ENCODE measurements at regions not wholly inside any gene's neighbourhood (a gene's known extent, or its start where the extent isn't known, plus 50 kb on each side); places are given as distances from the start of the nearest gene placed in this dataset.
A peak's percentile ranks its signal among the peaks of the same experiment; 100 is the strongest.

DNA sequence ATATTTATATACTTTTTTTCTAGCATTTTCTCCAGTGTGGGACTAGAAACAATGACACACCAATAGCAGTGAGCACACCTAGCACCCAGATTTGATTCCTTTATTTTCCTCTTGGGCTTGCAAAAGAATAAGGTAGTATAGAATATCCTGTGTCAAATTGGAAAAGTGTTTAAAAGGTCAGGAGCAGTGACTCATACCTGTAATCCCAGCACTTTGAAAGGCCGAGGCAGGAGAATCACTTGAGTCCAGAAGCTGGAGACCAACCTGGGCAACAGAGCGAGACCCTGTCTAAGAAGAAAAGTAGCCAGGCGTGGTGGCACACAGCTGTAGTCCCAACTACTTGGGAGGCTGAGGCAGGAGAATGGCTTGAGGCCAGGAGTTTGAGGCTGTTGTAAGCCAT lies 53.8 kb upstream of the SGPP1 start:
- DNase-seq = no peak
- H2AFZ ChIP-seq = no peak overlapping the region
- H3F3A ChIP-seq (ENCODE audit: insufficient read depth) = peaks cover 6% of the 10 kb centered on the region
- TF ChIP-seq EZH2phosphoT487 (IDR thresholded peaks at IDR 0.05; ENCODE audit: insufficient read depth, low read depth) (no peak), EZH2 (IDR thresholded peaks at IDR 0.05; ENCODE audit: insufficient read depth, poor library complexity, severe bottlenecking) (no peak)
- no peaks in the 10 kb centered on the region for H3K27me3 ChIP-seq (replicated peaks; ENCODE audit: insufficient read depth)
- H3K36me3 ChIP-seq (ENCODE audit: low read depth) = no peaks in the 10 kb centered on the region
- H3K9ac ChIP-seq = no peak overlapping the region
- no peak overlapping the region for H3K4me2 ChIP-seq (ENCODE audit: unreplicated experiment)
- 85 to 86% methylated on average over 3 of the region's 3 CpGs for WGBS, 2 experiments (ENCODE audit: low coverage in 1 of 2, low lambda C conversion rate in 2 of 2, missing lambda C conversion rate in 2 of 2)
- peaks cover 7% of the 10 kb centered on the region; the same call in 1 of the 2 replicates for H3K4me1 ChIP-seq (ENCODE audit: insufficient read depth)
- H3K4me3 ChIP-seq = no peak overlapping the region
- H4K20me1 ChIP-seq (ENCODE audit: insufficient read depth) = no peaks in the 10 kb centered on the region
- no peaks in the 10 kb centered on the region for H3K9me2 ChIP-seq (ENCODE audit: insufficient read depth)
- H3K9me3 ChIP-seq (ENCODE audit: low read depth) = no peaks in the 10 kb centered on the region
- in situ Hi-C loops (cut with MboI) = no loop called here
- H3K27ac ChIP-seq = no peak overlapping the region
- no peaks in the 10 kb centered on the region for H3K79me2 ChIP-seq (ENCODE audit: insufficient read depth)

DNA sequence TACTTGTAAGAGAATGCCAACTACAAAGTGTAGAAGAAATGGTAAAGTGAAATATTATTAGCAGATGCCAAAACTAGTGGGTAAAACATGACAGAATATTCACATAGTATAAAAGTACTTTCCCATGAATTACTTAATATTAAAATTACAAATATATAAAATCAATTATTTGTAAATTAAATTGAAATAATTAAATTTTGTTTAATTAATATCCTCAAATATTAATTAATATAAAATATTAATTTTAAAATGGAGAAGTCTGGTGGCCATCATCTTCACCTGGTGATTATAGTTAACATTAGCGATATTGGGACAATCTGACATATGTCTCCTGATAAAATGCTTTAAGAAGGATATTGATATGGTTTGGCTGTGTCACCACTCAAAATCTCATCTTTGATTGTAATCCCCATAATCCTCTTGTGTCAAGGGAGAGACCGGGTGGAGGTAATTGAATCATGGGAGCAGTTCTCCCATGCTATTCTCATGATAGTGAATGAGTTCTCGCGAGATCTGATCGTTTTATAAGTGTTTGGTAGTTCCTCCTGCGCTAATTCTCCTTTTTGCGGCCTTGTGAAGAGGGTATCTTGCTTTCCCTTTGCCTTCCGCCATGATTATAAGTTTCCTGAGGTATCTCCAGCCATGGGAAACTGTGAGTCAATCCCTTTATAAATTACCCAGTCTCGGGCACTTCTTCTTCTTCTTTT lies 55.0 kb upstream of the SGPP1 start:
- Histone ChIP-seq H4K20me1 (ENCODE audit: insufficient read depth) (no peaks in the 10 kb centered on the region), H3K4me1 (ENCODE audit: insufficient read depth) (no peaks in the 10 kb centered on the region), H3K27me3 (replicated peaks; ENCODE audit: insufficient read depth) (no peaks in the 10 kb centered on the region), H3K4me2 (ENCODE audit: unreplicated experiment) (no peak overlapping the region), H3K27ac (no peak overlapping the region), H3K4me3 (no peak overlapping the region), H3K9me2 (ENCODE audit: insufficient read depth) (no peaks in the 10 kb centered on the region), H3K9ac (no peak overlapping the region), H2AFZ (no peak overlapping the region), H3K36me3 (ENCODE audit: low read depth) (no peaks in the 10 kb centered on the region), H3K9me3 (ENCODE audit: low read depth) (no peaks in the 10 kb centered on the region), H3K79me2 (ENCODE audit: insufficient read depth) (no peaks in the 10 kb centered on the region), H3F3A (ENCODE audit: insufficient read depth) (no peaks in the 10 kb centered on the region)
- DNase-seq = no peak
- 80 to 87% methylated on average over 9 of the region's 9 CpGs for WGBS, 2 experiments (ENCODE audit: low coverage in 1 of 2, low lambda C conversion rate in 2 of 2, missing lambda C conversion rate in 2 of 2)
- TF ChIP-seq EZH2phosphoT487 (IDR thresholded peaks at IDR 0.05; ENCODE audit: insufficient read depth, low read depth) (no peak), EZH2 (IDR thresholded peaks at IDR 0.05; ENCODE audit: insufficient read depth, poor library complexity, severe bottlenecking) (no peak)
- in situ Hi-C loops (cut with MboI) = no loop called here

DNA sequence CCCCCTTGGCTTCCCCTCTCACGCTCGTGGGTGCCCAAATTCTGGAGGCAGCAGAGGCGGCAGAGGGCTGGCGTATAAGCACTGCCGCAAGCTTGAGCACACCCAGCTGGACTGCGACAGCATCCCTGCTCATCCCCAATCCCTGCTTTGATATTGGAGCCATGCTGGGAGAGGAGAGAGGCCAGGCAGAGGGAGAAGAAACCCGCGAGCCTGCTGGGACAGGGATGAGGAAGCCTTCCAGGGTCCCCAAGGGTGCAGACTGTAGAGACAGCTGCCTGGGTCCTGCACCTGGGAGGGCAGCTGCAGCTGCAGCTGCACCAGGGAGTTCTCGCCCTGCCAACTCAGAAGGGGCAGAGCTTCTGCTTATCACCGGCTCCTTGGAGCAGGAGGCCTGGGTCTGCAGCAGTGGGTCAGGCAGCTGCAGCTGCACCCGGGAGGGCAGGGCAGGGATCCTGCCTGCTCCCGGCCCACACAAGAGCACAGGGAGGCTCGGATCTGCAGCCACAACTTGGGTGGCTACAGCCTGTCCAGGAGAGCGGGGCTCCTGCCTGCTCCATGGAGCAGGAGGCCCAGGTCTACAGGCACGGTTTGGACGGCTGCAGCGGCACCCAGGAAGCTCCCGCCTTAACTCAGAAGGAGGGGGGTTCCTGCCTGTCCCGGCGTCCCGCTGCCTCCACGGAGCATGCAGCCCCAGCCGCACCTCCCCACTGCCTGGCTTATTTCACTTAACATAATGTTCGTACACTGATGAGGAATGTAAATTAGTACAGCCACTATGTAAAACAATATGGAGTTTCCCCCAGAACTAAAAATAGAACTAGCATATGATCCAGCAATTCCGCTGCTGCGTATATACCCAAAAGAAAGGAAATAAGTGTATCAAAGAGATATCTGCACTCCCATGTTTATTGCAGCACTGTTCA lies 60.4 kb upstream of the SGPP1 start:
- no peak overlapping the region for H3K9ac ChIP-seq
- peak overlapping the region; percentile 37; the same call in 1 of the 2 replicates for H3K4me3 ChIP-seq
- H3K9me2 ChIP-seq (ENCODE audit: insufficient read depth) = no peaks in the 10 kb centered on the region
- no peak for DNase-seq
- TF ChIP-seq EZH2phosphoT487 (IDR thresholded peaks at IDR 0.05; ENCODE audit: insufficient read depth, low read depth) (no peak), EZH2 (IDR thresholded peaks at IDR 0.05; ENCODE audit: insufficient read depth, poor library complexity, severe bottlenecking) (no peak)
- H3K79me2 ChIP-seq (ENCODE audit: insufficient read depth) = no peaks in the 10 kb centered on the region
- H3K4me2 ChIP-seq (ENCODE audit: unreplicated experiment) = peak overlapping the region; percentile 64
- H3K27me3 ChIP-seq (replicated peaks; ENCODE audit: insufficient read depth) = peaks cover 15% of the 10 kb centered on the region
- H2AFZ ChIP-seq = peak overlapping the region; percentile 71
- H3K4me1 ChIP-seq (ENCODE audit: insufficient read depth) = no peaks in the 10 kb centered on the region
- 23 to 27% methylated on average over 24 to 26 of the region's 26 CpGs for WGBS, 2 experiments (ENCODE audit: low coverage in 1 of 2, low lambda C conversion rate in 2 of 2, missing lambda C conversion rate in 2 of 2)
- no peaks in the 10 kb centered on the region for H3K36me3 ChIP-seq (ENCODE audit: low read depth)
- in situ Hi-C loops (cut with MboI) = no loop called here
- no peaks in the 10 kb centered on the region for H3K9me3 ChIP-seq (ENCODE audit: low read depth)
- H3F3A ChIP-seq (ENCODE audit: insufficient read depth) = no peaks in the 10 kb centered on the region
- no peak overlapping the region for H3K27ac ChIP-seq
- no peaks in the 10 kb centered on the region for H4K20me1 ChIP-seq (ENCODE audit: insufficient read depth)

DNA sequence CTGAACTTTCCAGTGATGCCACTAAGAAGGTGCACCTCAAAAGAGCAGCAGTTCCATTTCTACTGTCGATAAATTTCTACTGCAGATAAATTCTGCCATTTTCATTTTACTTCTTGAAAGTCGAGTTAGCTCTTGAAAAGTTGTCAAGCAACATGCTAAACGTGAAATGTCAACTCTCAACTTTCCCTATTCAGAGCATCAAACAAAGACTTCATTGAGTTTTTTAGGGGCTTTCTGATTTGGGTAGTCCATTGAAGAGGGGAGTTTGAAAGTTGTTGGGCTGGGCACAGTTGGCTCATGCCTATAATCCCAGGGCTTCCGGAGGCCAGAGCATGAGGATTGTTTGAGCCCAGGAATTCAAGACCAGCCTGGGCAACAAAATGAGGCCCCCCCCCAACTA lies 59.4 kb upstream of the SYNE2 start:
- WGBS, 2 experiments (ENCODE audit: low coverage in 1 of 2, low lambda C conversion rate in 2 of 2, missing lambda C conversion rate in 2 of 2) = 63 to 64% methylated on average over 4 of the region's 4 CpGs
- in situ Hi-C loops (cut with MboI) = no loop called here
- H3K9me2 ChIP-seq (ENCODE audit: insufficient read depth) = no peaks in the 10 kb centered on the region
- H3K9me3 ChIP-seq (ENCODE audit: low read depth) = no peaks in the 10 kb centered on the region
- H3K4me1 ChIP-seq (ENCODE audit: insufficient read depth) = no peaks in the 10 kb centered on the region
- H3K79me2 ChIP-seq (ENCODE audit: insufficient read depth) = no peaks in the 10 kb centered on the region
- H3K9ac ChIP-seq = no peak overlapping the region
- no peak overlapping the region for H3K4me3 ChIP-seq
- H2AFZ ChIP-seq = no peak overlapping the region
- no peak for DNase-seq
- no peak overlapping the region for H3K27ac ChIP-seq
- no peak for TF ChIP-seq EZH2 (IDR thresholded peaks at IDR 0.05; ENCODE audit: insufficient read depth, poor library complexity, severe bottlenecking)
- no peak for TF ChIP-seq EZH2phosphoT487 (IDR thresholded peaks at IDR 0.05; ENCODE audit: insufficient read depth, low read depth)
- no peaks in the 10 kb centered on the region for H3F3A ChIP-seq (ENCODE audit: insufficient read depth)
- H3K27me3 ChIP-seq (replicated peaks; ENCODE audit: insufficient read depth) = peaks cover 15% of the 10 kb centered on the region
- no peaks in the 10 kb centered on the region for H4K20me1 ChIP-seq (ENCODE audit: insufficient read depth)
- H3K4me2 ChIP-seq (ENCODE audit: unreplicated experiment) = no peak overlapping the region
- H3K36me3 ChIP-seq (ENCODE audit: low read depth) = no peaks in the 10 kb centered on the region

Data from GM23248 (cell line).